ENCODE measurements at regions not wholly inside any gene's neighbourhood (a gene's known extent, or its start where the extent isn't known, plus 50 kb on each side); places are given as distances from the start of the nearest gene placed in this dataset.

DNA sequence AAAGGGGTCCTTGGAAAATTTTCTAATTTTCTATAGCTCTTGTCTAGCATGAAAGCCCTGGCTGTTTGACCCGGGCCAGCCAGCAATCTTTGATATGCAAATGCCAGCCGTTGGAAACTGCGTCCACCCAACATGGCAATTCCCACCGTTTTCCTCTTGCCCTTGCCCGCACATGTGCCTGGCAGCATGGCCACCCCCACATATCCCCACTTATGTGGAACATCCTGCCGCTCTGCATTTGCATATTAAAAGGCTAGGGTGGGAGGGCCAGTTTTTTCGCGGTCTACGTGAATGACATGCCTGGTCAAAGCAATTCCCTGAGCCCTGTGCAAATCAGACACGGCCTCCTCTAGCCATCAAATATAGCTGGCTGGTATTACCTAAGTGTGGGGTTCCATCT, 110.3 kb upstream of the TDRD3 start:
- DNase-seq = no peak

DNA sequence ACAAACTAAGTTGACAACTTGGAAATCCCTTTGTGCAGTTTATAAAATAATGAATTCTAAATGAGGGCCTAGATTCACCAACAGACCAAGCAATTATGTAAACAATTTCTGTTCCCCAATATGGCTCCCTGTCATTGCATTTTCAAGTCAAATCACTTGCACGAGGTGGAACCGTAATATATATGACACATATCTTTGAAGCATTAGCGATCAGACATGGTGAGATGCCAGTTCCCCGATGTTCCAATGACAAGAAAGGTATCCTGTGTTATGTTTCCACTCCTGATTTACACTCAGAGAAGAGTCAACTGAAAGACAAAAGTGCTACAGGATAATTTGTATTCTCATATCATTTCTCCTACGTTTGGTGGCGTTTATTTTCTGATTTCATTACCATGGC, 108.5 kb upstream of the TDRD3 start:
- DNase-seq = no peak

DNA sequence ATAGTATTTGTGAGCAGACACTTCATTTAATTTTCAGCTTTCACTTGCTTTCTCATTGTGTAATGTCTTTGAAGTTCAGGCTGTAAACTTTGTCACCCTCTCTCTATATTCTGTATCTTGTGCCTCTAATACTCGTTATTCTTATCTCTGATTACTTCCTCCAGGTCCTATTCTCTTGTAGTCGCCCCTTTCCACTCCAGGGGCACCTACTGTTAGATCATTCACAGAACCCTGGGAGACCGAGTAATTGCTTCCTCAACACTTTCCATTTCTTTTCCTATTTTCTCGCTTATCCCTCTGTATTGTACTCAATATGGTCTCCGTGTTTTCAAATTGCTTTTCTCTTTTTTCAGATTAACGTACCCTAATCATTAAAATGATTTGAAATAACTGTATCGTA, 93.9 kb upstream of the TDRD3 start:
- no peak for DNase-seq

DNA sequence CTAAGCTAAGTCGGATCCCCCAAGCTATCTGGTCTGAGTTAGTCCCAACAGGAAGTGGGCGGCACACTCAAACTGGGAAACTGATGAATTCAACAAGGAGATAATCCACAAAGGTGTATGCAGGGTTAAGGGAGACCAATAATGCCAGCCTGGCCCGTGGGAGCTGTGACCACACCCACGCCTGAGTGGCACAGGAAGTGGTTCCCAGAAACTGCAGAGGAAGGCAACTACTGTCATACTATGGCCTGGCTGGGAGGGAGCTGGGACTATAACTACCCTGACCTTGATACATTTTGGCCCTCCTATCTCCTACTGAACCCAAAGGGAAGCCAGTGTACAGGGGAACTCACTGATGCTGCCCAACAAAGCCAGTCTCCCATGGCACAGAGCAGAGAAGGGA, 85.5 kb upstream of the TDRD3 start:
- DNase-seq = no peak

DNA sequence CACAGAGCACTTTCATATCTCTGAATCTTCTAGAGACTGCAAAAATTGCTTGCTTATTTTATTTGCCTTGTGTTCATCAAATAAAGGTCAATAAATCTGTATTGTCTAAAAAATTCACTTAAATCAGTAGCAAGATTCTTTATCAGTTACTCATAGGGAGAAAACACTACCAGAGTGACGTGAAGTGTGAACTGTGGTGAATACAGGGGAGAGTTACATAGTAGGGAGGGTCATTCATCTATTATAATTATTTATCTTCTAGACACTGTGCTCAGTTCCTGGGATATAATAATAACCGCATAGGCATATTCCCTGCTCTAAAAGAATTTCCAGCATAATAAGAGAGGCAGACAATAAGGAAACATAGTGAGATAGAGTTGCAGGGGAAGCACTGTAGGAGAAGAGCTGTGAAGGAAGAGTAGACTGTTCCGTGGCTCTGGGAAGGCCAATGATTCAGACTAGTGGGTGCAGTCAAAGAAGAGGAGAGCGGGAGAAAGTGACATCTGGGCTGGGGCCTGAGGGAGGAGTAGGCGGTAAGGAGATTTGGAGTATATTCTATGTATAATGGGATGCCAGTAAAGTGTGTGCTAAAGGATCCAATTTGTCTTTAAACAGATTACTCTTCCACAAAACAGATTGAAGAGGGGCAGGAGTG, 84.0 kb upstream of the TDRD3 start:
- DNase-seq = no peak

DNA sequence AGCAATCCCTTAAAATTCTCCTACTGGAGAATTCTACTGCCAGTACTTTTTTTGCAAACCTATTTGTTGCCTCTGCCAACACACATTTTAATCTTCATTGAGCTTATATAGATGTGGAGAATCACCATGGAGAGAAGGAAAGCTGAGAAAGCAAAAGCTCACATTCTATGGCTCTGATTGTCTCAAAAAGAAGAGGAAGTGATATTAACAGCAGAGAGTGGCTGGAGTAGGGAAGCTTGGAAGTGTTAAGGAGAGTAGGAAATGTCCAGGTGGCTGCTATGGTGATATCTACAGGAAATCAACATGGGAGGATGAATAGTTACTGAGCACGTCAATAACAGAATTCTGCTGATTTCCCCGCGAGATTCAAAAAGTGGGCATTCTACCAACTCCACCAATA, 78.8 kb upstream of the TDRD3 start:
- DNase-seq = no peak

DNA sequence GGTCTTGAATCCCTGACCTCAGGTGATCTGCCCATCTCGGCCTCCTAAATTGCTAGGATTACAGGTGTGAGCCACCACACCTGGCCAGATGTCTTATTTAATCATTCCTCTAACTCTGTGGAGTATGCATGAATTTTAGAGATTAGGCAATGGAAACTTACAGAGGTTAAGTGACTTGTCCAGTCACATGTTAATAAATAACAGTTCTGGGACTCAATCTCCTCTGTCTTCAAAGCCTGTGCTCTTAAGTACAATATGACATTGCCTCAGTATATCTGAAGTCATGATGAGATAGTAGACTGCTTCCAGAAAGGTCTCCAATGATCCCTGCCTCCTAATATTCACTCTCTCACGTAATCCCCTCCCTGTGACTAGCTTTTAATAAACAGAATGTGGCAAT, 72.9 kb upstream of the TDRD3 start:
- DNase-seq = no peak

DNA sequence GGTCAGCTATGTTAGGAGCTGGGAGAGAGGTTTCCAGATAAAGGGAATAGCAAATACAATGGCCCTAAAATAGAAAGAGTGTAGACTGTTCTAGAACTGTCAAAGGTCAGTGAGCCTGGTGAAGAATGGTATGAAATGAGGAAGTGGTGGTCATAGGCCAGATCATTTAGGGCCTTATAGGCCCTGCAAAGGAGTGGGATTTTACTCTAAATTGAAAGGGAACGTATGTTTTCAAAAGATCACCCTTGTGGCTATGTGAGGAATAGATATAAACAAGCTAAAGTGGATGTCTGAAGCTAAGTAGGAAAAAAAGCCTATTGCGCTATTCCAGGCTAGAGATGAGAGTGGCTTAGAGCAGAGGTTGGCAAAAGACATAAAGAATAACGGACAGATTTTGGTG, 70.7 kb upstream of the TDRD3 start:
- no peak for DNase-seq

DNA sequence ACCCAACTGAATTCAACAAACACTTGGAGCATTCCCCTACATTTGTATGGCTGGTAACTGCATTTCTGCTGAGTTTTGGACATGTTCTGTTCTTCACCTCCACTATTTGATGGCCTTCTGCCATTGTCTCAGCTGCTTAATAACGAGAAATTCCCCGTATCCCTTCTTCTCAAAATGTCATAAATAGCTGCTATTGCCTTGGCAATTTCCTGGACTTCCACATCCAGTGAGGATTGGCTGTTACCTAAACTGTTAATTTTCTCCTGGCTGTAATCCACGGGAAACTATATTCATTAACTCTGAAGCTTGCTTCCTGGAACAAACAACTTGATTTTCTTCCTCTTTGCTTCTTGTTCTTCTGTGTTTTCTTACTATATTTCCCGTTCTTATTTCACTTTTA, 69.5 kb upstream of the TDRD3 start:
- no peak for DNase-seq

DNA sequence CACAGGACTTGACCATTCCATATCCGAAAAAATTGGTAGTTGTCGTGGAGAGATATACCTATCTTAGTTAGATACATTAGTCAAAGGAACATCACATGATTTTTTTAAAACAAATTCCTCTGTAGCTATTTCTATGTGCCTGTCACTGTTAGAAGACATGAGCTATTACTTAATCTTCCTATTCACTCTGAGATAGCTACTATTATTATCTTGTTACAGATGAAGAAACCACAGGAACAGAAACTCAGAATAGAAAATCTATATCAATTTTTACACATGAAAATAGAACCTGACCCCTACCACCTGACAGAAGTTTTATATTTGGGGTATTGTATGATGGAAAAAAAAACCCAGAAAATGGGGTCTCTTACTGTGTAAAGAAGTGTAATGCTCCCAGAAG, 68.9 kb upstream of the TDRD3 start:
- DNase-seq = no peak

DNA sequence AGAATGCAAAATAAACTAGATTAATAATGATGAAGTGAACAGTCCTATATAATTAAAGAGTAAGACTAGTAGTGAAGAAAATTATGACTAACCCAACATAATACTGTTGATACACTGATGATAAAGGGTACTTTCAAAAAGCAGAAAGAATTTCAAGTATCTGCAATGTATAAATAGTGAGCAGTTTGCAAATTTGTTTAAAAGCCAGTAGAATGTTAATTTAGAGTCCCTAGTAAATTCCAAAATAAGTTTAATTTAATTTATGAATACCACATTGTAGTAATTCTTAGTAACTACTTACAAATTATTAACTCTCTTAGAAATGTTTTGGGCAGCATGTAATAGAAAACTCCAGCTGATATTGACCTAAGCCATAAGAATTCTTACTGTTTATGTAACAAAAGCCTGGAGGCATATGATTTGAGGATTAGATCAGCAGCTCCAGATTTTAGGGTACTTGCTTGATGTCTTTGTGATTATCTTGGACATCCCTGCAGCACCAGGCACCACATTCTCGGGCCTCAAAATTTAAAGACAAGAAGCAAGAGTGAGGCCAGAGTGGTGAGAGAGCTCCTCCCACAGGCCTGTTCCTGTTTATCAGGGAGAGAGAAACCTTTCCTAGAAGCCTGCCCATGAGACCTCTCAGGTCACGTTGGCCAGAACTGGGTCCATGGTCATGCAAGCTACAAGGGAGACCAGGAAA, 67.6 kb upstream of the TDRD3 start:
- DNase-seq = peak; percentile 1

DNA sequence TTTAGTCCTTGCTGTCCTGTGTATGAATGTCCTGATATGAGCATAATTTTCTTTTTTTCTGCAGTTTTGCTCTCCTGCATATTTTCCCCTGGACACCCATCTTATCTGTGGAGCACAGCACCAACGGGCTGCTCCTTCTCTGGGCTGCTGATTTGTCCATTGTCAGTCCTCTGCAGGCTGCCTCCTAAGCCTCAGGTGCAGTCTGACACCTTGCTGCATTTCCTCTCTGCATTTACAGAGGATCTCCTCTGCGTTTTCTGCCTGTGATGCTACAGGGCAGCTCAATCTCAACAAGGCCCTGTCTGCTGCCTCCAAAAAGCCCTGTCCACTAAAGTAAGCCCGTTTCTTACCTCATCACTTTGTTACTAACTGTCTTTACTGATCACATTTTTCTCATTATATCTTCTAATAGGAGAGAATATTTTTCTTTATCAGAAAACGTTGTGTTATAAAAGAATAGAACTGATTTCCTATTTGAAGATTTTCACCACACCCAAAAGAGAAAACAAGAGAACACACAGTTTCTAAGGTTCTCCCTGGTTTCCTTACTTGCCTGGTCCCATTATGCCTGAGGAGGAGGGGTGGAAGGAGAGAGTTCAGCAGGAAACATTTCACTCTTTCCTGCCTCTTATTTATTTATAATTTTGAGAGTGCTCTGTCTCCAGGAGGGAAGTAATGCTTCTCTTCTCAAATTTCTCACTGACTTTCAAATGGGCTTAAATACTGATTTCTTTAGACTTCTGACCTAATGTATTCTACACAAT, 65.6 kb upstream of the TDRD3 start:
- no peak for DNase-seq

DNA sequence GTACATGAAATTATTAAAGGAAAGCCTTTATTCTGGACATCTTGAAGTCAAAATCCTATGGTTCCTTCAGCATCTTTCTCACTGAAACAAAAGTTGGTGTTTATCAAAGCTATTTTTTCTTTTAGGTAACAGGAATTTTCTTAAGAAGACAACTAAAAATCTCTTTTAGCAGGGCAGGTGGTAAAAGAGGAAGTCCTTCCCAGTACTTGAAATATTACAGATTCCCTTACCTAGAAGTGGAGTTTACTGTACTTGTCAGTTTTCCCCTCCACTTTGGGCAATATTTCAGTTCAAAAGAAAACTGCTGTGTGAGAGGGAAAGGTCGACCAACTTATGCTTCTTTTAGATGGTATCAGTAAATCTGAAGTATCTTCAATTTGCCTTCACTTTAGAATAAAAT, 64.3 kb upstream of the TDRD3 start:
- no peak for DNase-seq

DNA sequence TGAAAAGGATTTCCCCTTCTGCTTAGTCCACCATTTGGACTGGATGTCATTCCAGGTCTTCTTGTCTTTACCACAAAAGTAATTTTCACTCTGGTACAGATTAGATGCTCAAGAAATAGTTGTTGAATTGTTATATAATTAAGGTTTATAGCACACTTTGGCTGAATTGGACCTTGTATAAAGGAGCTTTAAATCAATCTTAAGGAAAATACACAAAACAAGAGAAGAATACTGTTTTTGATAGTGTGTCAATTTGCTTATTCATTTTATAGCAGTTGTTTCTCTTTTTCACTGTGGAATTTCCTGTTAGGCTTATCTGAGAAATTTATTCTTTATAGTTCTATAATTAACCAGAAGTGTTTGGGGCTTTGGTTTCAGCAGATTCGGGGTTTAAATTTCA, 62.7 kb upstream of the TDRD3 start:
- no peak for DNase-seq

DNA sequence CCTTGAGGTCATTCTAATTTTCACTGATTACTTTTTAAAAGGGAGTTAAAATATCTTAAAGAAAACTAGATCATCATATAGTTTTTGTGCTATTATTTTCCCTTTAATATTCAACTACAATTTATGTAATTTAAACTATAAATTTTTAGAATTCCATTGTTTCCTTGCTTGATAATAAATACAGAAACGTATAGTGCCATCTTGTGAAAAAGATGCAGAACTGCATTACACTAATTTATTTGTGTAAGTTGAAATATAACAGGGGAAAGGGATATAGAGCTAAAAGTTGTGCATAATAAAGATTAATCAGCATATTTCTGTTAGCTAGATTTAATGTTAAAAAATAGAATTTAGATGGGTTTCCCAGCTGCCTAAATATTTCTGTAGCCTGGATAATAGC, 61.5 kb upstream of the TDRD3 start:
- peak; percentile 2 for DNase-seq

DNA sequence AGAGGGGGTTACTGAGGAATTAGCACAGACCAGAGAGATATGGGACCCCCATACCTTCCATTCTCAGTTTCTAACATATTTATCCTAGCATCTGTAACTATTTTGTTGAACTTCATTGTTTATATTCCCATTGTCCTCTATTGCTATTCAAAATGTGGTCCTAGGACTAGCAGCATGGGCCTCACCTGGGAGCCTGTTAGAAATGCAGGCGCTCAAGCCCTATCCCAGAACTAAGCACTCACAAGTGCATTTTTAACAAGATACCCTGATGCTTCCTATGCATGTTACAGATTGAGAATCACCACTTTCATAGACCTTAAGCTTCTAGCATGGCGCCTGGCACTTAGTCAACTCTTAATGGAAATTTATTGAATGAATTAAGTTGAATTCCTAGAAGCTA, 58.3 kb upstream of the TDRD3 start:
- DNase-seq = no peak

DNA sequence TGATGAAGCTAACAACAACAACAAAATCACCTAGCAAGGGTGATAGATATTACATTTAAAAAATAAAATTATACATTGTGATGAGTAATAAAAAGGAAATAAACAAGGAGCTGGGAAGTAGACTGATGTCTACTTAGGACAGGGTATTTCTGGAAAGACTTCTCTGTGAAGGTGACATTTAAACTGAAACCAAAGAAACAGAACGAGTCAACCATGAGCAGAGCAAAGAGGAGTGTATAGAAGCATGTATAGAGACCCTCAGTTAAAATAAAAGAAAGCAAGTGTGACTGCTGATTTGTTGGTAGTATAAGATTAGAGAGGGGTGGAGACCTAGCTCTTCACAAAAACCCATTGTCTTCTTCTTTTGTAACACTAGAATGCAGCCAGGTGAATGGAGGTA, 53.0 kb upstream of the TDRD3 start:
- DNase-seq = no peak

DNA sequence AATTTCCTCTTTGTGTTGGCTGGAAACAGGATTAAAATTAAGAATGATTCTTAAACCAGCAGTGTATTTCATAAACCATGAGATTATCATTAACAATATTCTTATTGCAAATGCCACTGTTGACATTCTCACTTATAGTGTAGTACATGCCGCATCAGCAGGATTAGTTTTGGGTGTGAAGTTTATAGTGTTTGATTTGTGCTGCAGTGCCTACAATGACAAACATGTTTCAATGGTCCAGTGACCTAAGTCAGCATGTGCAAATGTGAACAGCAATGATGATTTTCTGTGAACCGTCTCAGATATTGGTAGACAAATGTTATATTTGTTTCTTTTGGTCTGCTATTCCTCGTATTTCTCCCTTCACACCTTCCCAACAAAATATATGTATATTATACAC, 49.8 kb upstream of the TDRD3 start:
- no peak for DNase-seq

All from NCI-H1694 treated with DMSO at 0.1 percent for 48 hours (cell line).